Keratinocyte (primary cell): ENCODE measurements at regions not wholly inside any gene's neighbourhood (a gene's known extent, or its start where the extent isn't known, plus 50 kb on each side); places are given as distances from the start of the nearest gene placed in this dataset.

Experiments used
- EZH2 ChIP-seq: IDR thresholded peaks from one replicate; pipeline ENCODE4 v1.6.1; 2012; ENCODE audit warnings: inconsistent platforms, mild to moderate bottlenecking, low read length, moderate library complexity
- TF ChIP-seq, protein P1 (sequence below), 3 experiments: IDR thresholded peaks in 1 of 3; conservative IDR thresholded peaks in 1 of 3; optimal IDR thresholded peaks in 1 of 3; 2 replicates in 2 of 3; 3 replicates in 1 of 3; pipeline versions ENCODE3 to v1.5.1; 2011; ENCODE audit warnings: low read length in 3 of 3, mild to moderate bottlenecking in 3 of 3, moderate library complexity in 2 of 3, control low read depth in 1 of 3, inconsistent platforms in 1 of 3; ENCODE audit not compliant: insufficient read depth in 2 of 3; ENCODE audit errors: extremely low read depth in 1 of 3

GRCh38 chr2:106284691-106285202, 90.6 kb upstream of the UXS1 start:
- no peak for TF ChIP-seq EZH2
- TF ChIP-seq, protein P1, sequence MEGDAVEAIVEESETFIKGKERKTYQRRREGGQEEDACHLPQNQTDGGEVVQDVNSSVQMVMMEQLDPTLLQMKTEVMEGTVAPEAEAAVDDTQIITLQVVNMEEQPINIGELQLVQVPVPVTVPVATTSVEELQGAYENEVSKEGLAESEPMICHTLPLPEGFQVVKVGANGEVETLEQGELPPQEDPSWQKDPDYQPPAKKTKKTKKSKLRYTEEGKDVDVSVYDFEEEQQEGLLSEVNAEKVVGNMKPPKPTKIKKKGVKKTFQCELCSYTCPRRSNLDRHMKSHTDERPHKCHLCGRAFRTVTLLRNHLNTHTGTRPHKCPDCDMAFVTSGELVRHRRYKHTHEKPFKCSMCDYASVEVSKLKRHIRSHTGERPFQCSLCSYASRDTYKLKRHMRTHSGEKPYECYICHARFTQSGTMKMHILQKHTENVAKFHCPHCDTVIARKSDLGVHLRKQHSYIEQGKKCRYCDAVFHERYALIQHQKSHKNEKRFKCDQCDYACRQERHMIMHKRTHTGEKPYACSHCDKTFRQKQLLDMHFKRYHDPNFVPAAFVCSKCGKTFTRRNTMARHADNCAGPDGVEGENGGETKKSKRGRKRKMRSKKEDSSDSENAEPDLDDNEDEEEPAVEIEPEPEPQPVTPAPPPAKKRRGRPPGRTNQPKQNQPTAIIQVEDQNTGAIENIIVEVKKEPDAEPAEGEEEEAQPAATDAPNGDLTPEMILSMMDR (optimal IDR thresholded peaks at IDR 0.05 in 1 of 3, IDR thresholded peaks at IDR 0.05 in 1 of 3, conservative IDR thresholded peaks at IDR 0.05 in 1 of 3; ENCODE audit: extremely low read depth in 1 of 3, insufficient read depth in 2 of 3, low read length in 3 of 3) = no peak
